Neural cell (in vitro differentiated cells): ENCODE measurements at regions not wholly inside any gene's neighbourhood (a gene's known extent, or its start where the extent isn't known, plus 50 kb on each side); places are given as distances from the start of the nearest gene placed in this dataset.

Source experiments
- H2AFZ ChIP-seq: fragments of 200-600, 300-800 bp; sonication (generic), shearing (Covaris generic); 2 replicates; pipeline ENCODE4 v1.6.0; 2014; ENCODE audit warnings: low read depth, mild to moderate bottlenecking, antibody characterized with exemption, low read length, moderate library complexity
- H3F3A ChIP-seq: fragments of 200-600 bp; shearing (Covaris generic); 2 replicates; pipeline ENCODE4 v1.6.1; 2016; ENCODE audit warnings: mild to moderate bottlenecking, moderate library complexity, mixed read lengths, antibody characterized with exemption, low read length; ENCODE audit not compliant: insufficient read depth, poor library complexity, severe bottlenecking
- H3K27ac ChIP-seq: fragments of 200-600, 300-800 bp; sonication (generic), shearing (Covaris generic); 2 replicates; pipeline ENCODE4 v1.5.1; 2014; ENCODE audit warnings: mild to moderate bottlenecking, low read length, moderate library complexity
- H3K27me3 ChIP-seq: fragments of 300-800, 200-600 bp; sonication (generic), shearing (Covaris generic); 2 replicates; pipeline ENCODE4 v1.6.0; 2014; ENCODE audit warnings: mild to moderate bottlenecking, low read depth, low read length, moderate library complexity; ENCODE audit not compliant: insufficient read depth
- H3K36me3 ChIP-seq: fragments of 300-800, 200-600 bp; sonication (generic), shearing (Covaris generic); 2 replicates; pipeline ENCODE4 v1.5.1; 2014; ENCODE audit warnings: mild to moderate bottlenecking, antibody characterized with exemption, low read length, moderate library complexity; ENCODE audit not compliant: insufficient read depth
- H3K4me2 ChIP-seq: fragments of 300-800, 200-600 bp; sonication (generic), shearing (Covaris generic); 2 replicates; pipeline ENCODE4 v1.6.0; 2014; ENCODE audit warnings: mild to moderate bottlenecking, low read length
- H3K4me3 ChIP-seq: fragments of 300-800, 200-600 bp; sonication (generic), shearing (Covaris generic); 2 replicates; pipeline ENCODE4 v1.5.1; 2014; ENCODE audit warnings: mild to moderate bottlenecking, low read length, moderate library complexity
- H3K79me2 ChIP-seq: fragments of 200-600 bp; shearing (Covaris generic); replicated peaks from 2 replicates; pipeline ENCODE4 v1.6.0; 2014; ENCODE audit warnings: mild to moderate bottlenecking, low read length, moderate library complexity; ENCODE audit not compliant: insufficient read depth
- H3K9ac ChIP-seq: fragments of 300-800, 200-600 bp; sonication (generic), shearing (Covaris generic); 2 replicates; pipeline ENCODE4 v1.6.1; 2016; ENCODE audit warnings: mild to moderate bottlenecking, low read length, mixed read lengths
- H3K9me2 ChIP-seq: fragments of 200-600 bp; shearing (Covaris generic); 2 replicates; pipeline ENCODE4 v1.6.1; 2016; ENCODE audit warnings: mild to moderate bottlenecking, low read length, mixed read lengths; ENCODE audit not compliant: insufficient read depth
- H3K9me3 ChIP-seq: fragments of 200-600, 300-800 bp; sonication (generic), shearing (Covaris generic); 2 replicates; pipeline ENCODE4 v1.6.1; 2016; ENCODE audit warnings: mild to moderate bottlenecking, mixed run types, low read length, moderate library complexity, mixed read lengths
- H4K20me1 ChIP-seq: fragments of 200-600 bp; shearing (Covaris generic); 2 replicates; pipeline ENCODE4 v1.6.1; 2016; ENCODE audit warnings: mild to moderate bottlenecking, mixed run types; ENCODE audit not compliant: insufficient read depth
- CTCF ChIP-seq: fragments of 450-650 bp; IDR thresholded peaks from 2 replicates; pipeline ENCODE4 v1.5.1; 2014; ENCODE audit warnings: antibody characterized with exemption, mild to moderate bottlenecking, moderate library complexity; ENCODE audit not compliant: poor library complexity, severe bottlenecking
- EP300 ChIP-seq: fragments of 450-650 bp; conservative IDR thresholded peaks from 2 replicates; pipeline ENCODE4 v1.6.1; 2014; ENCODE audit warnings: antibody characterized with exemption, mild to moderate bottlenecking, moderate library complexity; ENCODE audit not compliant: poor library complexity, severe bottlenecking
- EZH2 ChIP-seq: fragments of 200-600, 300-800 bp; shearing (Covaris generic), sonication (generic); IDR thresholded peaks from 2 replicates; pipeline ENCODE4 v1.6.1; 2014; ENCODE audit warnings: antibody characterized with exemption, low read length, borderline replicate concordance, mild to moderate bottlenecking; ENCODE audit not compliant: insufficient read depth, poor library complexity, severe bottlenecking
- MXI1 ChIP-seq: fragments of 450-650 bp; conservative IDR thresholded peaks from 2 replicates; pipeline ENCODE4 v1.6.1; 2014; ENCODE audit warnings: antibody characterized with exemption, mild to moderate bottlenecking; ENCODE audit not compliant: poor library complexity, severe bottlenecking
- POLR2AphosphoS5 ChIP-seq: IDR thresholded peaks from 2 replicates; pipeline ENCODE4 v1.6.1; 2012
- RAD21 ChIP-seq: fragments of 450-650 bp; conservative IDR thresholded peaks from 2 replicates; pipeline ENCODE4 v1.6.1; 2014; ENCODE audit warnings: antibody characterized with exemption, mild to moderate bottlenecking, moderate library complexity
- REST ChIP-seq: IDR thresholded peaks from 2 replicates; pipeline ENCODE4 v1.6.1; 2012; ENCODE audit warnings: borderline replicate concordance
- SMC3 ChIP-seq: fragments of 450-650 bp; conservative IDR thresholded peaks from 2 replicates; pipeline ENCODE4 v1.6.1; 2014; ENCODE audit warnings: antibody characterized with exemption, mild to moderate bottlenecking, moderate library complexity; ENCODE audit not compliant: poor library complexity
- TAF1 ChIP-seq: IDR thresholded peaks from 2 replicates; pipeline ENCODE4 v1.6.1; 2012; ENCODE audit warnings: low read depth

DNA sequence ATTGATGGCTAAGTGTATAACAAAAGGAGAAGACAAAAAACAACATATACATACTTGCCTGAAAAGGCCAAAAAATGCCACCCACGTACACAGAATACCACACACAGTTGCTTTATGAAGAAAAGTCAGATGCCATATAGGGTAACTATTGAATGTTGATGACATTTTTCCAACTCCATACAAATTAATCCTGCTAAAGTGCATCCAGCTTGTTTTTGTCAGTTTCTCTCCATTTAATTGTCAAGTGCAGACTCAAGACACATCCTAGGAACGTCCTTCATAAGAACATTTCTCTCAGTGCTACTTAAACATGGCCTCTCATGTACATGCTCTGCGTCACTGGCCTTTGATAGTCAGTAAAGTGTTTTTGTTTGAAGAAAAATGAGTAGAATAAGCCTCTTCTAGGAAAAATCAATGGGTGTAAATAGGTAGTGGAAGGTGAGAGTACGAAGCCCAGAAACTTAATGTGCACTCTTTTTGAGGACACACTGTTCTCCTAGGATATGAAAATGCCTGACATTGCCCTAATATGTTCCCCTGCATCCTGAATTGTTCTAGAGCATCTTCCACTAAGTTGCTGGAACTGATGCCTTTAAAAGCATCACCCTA is 267.4 kb upstream of the ATP11B start:
- H3K79me2 ChIP-seq = no peaks in the 10 kb centered on the region
- H3K4me3 ChIP-seq = no peak overlapping the region
- no peaks in the 10 kb centered on the region for H3F3A ChIP-seq
- no peak overlapping the region for H3K9ac ChIP-seq
- H4K20me1 ChIP-seq = no peaks in the 10 kb centered on the region
- H3K9me3 ChIP-seq = no peaks in the 10 kb centered on the region
- H3K27ac ChIP-seq = no peak overlapping the region
- H3K4me2 ChIP-seq = no peak overlapping the region
- H3K9me2 ChIP-seq = no peaks in the 10 kb centered on the region
- H3K36me3 ChIP-seq = no peaks in the 10 kb centered on the region
- TF ChIP-seq SMC3 = no peak
- TF ChIP-seq RAD21 = no peak
- TF ChIP-seq MXI1 = no peak
- no peak for TF ChIP-seq REST
- TF ChIP-seq CTCF = no peak
- no peak for TF ChIP-seq EP300
- TF ChIP-seq POLR2AphosphoS5 = no peak
- TF ChIP-seq TAF1 = no peak
- TF ChIP-seq EZH2 = no peak
- no peaks in the 10 kb centered on the region for H3K27me3 ChIP-seq
- H2AFZ ChIP-seq = no peak overlapping the region

GRCh38 chr3:182527745-182528144 is 265.6 kb upstream of the ATP11B start:
- no peak for TF ChIP-seq RAD21
- no peak for TF ChIP-seq TAF1
- H3K4me2 ChIP-seq = no peak overlapping the region
- H3K9me2 ChIP-seq = no peaks in the 10 kb centered on the region
- H3K27me3 ChIP-seq = no peaks in the 10 kb centered on the region
- no peaks in the 10 kb centered on the region for H4K20me1 ChIP-seq
- H3K9ac ChIP-seq = no peak overlapping the region
- H3K4me3 ChIP-seq = no peak overlapping the region
- H3K27ac ChIP-seq = no peak overlapping the region
- H3F3A ChIP-seq = no peaks in the 10 kb centered on the region
- no peaks in the 10 kb centered on the region for H3K36me3 ChIP-seq
- no peak overlapping the region for H2AFZ ChIP-seq
- H3K79me2 ChIP-seq = no peaks in the 10 kb centered on the region
- H3K9me3 ChIP-seq = no peaks in the 10 kb centered on the region

GRCh38 chr3:182530316-182530715 is 263.0 kb upstream of the ATP11B start:
- Histone ChIP-seq H3K9me3 (no peaks in the 10 kb centered on the region), H3K9ac (no peak overlapping the region), H3K9me2 (no peaks in the 10 kb centered on the region), H3F3A (no peaks in the 10 kb centered on the region), H3K36me3 (no peaks in the 10 kb centered on the region), H4K20me1 (no peaks in the 10 kb centered on the region), H3K4me2 (no peak overlapping the region), H3K27ac (no peak overlapping the region), H3K4me3 (no peak overlapping the region), H3K27me3 (no peaks in the 10 kb centered on the region), H3K79me2 (no peaks in the 10 kb centered on the region), H2AFZ (no peak overlapping the region)
- no peak for TF ChIP-seq REST
- no peak for TF ChIP-seq EP300
- TF ChIP-seq TAF1 = no peak
- TF ChIP-seq POLR2AphosphoS5 = no peak
- no peak for TF ChIP-seq SMC3
- TF ChIP-seq EZH2 = no peak
- no peak for TF ChIP-seq RAD21
- no peak for TF ChIP-seq CTCF
- no peak for TF ChIP-seq MXI1
